ENCODE measurements at regions not wholly inside any gene's neighbourhood (a gene's known extent, or its start where the extent isn't known, plus 50 kb on each side); places are given as distances from the start of the nearest gene placed in this dataset.
"Not testable (repeated sequence)": the region's sequence is repeated elsewhere in the genome, so short reads cannot be mapped to it uniquely, and the experiment has no call there.

DNA sequence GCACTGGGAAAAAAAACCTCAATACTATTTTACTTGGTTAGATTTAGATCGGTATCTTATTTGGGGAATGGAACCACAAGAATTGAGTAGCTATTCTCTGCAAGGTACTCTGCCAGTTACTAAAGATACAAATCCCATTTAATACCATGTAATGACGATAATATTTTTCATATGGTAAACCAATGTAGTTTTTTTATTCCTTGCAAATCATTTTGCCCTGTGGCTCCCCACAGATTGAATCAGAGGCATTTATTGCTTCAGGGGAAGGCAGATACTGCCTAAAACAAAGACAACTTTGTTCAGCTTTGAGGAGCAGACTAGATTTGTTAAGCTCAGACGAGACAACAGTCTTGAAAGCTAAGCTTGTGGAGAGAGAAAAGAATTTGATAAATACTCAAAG, 226.7 kb upstream of the RUNX1 start:
- no peak overlapping the region for H3K4me3 ChIP-seq (ENCODE audit: low read depth, low read length)
- TF ChIP-seq, protein P1, sequence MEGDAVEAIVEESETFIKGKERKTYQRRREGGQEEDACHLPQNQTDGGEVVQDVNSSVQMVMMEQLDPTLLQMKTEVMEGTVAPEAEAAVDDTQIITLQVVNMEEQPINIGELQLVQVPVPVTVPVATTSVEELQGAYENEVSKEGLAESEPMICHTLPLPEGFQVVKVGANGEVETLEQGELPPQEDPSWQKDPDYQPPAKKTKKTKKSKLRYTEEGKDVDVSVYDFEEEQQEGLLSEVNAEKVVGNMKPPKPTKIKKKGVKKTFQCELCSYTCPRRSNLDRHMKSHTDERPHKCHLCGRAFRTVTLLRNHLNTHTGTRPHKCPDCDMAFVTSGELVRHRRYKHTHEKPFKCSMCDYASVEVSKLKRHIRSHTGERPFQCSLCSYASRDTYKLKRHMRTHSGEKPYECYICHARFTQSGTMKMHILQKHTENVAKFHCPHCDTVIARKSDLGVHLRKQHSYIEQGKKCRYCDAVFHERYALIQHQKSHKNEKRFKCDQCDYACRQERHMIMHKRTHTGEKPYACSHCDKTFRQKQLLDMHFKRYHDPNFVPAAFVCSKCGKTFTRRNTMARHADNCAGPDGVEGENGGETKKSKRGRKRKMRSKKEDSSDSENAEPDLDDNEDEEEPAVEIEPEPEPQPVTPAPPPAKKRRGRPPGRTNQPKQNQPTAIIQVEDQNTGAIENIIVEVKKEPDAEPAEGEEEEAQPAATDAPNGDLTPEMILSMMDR (IDR thresholded peaks at IDR 0.05; ENCODE audit: insufficient read depth, low read depth, low read length) = no peak
- DNase-seq (ENCODE audit: low read depth) = no peak

DNA sequence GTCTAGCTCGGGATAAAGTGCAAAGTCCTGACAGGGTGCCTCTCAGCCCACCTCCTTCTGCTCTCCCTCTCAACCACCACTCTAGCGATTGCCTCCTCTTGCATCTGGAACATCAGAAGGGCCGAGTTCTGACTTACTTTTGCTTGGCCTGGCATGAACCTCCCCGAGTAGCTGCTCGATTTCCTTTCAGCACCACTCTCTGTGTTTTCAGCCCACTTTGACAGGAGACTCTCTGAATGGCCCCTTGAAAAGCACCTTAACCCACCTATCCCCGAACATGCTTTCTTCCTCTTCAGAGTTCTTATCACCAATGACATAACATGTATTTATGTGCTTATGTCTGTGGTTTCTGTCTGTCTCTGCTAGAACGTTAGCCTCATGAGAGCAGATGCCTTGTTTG, 225.8 kb upstream of the RUNX1 start:
- DNase-seq (ENCODE audit: low read depth) = no peak
- no peak overlapping the region for H3K4me3 ChIP-seq (ENCODE audit: low read depth, low read length)
- TF ChIP-seq, protein P1 (IDR thresholded peaks at IDR 0.05; ENCODE audit: insufficient read depth, low read depth, low read length) = no peak

DNA sequence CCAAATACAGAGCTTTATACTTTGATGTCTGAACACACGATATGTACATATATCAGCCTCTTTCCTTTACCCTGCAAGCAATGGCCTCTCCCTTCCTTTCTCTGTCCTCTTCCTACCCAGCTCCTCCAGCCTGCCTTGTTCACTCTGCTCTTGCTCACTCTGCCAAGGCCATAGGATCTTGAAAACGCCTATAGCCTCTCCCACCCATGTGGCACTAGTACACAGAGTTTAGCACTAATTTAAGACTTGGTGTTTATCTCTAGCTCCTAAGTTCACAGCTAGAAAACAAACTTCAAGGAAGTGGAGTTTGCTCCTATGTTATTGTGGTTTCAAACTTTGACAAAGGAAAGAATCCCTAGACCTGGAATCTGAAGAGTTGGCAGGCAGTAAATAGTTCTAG, 225.0 kb upstream of the RUNX1 start:
- DNase-seq (ENCODE audit: low read depth) = no peak
- no peak overlapping the region for H3K4me3 ChIP-seq (ENCODE audit: low read depth, low read length)
- TF ChIP-seq, protein P1 (IDR thresholded peaks at IDR 0.05; ENCODE audit: insufficient read depth, low read depth, low read length) = no peak

DNA sequence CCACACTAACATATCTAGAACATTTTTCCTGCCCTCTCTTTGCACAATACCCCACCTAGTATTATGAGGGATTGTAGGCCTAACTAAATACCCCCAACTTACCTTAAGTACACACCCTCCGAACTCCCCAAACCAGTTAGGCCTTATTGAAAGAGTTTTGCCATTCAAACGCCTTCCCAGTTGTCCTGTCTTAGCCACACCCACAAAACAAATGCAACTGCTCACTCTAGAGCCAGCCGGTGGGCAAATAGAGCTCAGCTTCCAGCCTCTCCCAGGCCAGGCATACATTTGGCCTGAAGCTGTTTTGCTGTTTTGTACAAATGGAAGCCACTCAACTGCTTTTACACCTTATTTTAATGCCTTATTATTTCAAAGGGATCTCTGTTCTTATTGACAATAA, 224.2 kb upstream of the RUNX1 start:
- no peak for DNase-seq (ENCODE audit: low read depth)

DNA sequence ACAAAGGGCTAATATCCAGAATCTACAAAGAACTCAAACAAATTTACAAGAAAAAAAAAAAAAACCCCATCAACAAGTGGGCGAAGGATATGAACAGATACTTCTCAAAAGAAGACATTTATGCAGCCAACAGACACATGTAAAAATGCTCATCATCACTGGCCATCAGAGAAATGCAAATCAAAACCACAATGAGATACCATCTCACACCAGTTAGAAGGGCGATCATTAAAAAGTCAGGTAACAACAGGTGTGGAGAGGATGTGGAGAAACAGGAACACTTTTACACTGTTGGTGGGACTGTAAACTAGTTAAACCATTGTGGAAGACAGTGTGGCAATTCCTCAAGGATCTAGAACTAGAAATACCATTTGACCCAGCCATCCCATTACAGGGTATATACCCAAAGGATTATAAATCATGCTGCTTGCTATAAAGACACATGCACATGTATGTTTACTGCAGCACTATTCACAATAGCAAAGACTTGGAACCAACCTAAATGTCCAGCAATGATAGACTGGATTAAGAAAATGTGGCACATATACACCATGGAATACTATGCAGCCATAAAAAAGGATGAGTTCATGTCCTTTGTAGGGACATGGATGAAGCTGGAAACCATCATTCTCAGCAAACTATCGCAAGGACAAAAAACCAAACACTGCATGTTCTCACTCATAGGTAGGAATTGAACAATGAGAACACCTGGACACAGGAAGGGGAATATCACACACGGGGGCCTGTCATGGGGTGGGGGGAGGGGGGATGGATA, 222.4 kb upstream of the RUNX1 start:
- H3K4me3 ChIP-seq (ENCODE audit: low read depth, low read length) = not testable (repeated sequence)

More for the DNA sequence above, 224.2 kb upstream of the RUNX1 start:
- TF ChIP-seq, protein P1 (IDR thresholded peaks at IDR 0.05; ENCODE audit: insufficient read depth, low read depth, low read length) = no peak
- no peak overlapping the region for H3K4me3 ChIP-seq (ENCODE audit: low read depth, low read length)

DNA sequence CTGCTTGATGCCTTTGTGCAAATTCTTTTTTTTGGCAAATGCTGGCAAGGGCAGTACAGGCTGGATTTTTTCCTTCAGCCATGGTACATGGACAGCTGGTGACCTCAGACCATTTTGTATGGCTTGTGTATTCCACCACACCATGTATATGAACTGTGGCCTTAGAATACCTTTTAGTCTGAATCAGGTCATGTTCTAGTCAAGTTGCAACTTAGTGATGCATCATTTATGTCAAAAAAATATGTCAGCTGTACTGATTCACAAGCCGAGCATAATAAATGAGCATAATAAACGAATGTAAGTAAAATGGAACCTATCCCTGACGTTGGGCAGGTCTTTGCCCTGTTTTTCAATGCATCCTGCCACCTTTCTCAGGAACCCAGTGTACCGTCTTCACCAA, 219.7 kb upstream of the RUNX1 start:
- TF ChIP-seq, protein P1 (IDR thresholded peaks at IDR 0.05; ENCODE audit: insufficient read depth, low read depth, low read length) = no peak
- no peak for DNase-seq (ENCODE audit: low read depth)
- no peak overlapping the region for H3K4me3 ChIP-seq (ENCODE audit: low read depth, low read length)

More for the DNA sequence above, 222.4 kb upstream of the RUNX1 start:
- DNase-seq (ENCODE audit: low read depth) = not testable (repeated sequence)

DNA sequence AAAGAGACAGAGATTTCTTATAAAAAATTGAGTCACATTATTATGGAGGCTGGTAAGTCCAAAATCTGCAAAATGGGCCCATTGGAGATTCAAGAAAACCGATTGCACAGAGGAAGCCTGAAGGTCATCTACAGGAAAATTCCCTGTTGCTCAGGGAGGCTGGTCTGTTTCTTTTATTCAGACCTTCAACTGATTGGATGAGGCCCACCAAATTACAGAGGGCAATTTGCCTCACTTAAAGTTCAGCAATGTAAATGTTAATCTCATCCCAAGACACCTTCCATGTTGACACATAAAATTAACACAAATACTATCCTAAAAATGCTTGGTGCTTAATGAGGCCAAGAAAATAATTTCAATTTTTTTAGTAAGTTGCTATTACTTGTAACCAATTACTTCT, 219.2 kb upstream of the RUNX1 start:
- no peak for DNase-seq (ENCODE audit: low read depth)
- H3K4me3 ChIP-seq (ENCODE audit: low read depth, low read length) = no peak overlapping the region
- TF ChIP-seq, protein P1 (IDR thresholded peaks at IDR 0.05; ENCODE audit: insufficient read depth, low read depth, low read length) = no peak

Data from fibroblast of villous mesenchyme (primary cell).